Adrenal gland (tissue), 5 donors: ENCODE measurements at regions not wholly inside any gene's neighbourhood (a gene's known extent, or its start where the extent isn't known, plus 50 kb on each side); places are given as distances from the start of the nearest gene placed in this dataset.
"Not testable (repeated sequence)": the region's sequence is repeated elsewhere in the genome, so short reads cannot be mapped to it uniquely, and the experiment has no call there.

Experiments used
- CTCF ChIP-seq, 6 experiments: fragments of 450-650 bp in 4 of 6; fragments of 200-600 bp in 2 of 6; sonication (generic) in 1 of 6; IDR thresholded peaks; 1 replicate in 5 of 6; 2 replicates in 1 of 6; pipeline versions ENCODE4 v1.5.1 to v1.8.0; 2016 to 2021; ENCODE audit warnings: antibody characterized with exemption in 6 of 6, mild to moderate bottlenecking in 2 of 6, moderate library complexity in 1 of 6
- POLR2A ChIP-seq, 2 donors: fragments of 450-650 bp; IDR thresholded peaks; one replicate each; pipeline ENCODE4 v1.6.1; 2017; ENCODE audit warnings: antibody characterized with exemption in 2 of 2, mild to moderate bottlenecking in 2 of 2, moderate library complexity in 1 of 2
- donor health status: DM: no; HTN: no; CAD: no.

- TF ChIP-seq POLR2A, CTCF (IDR thresholded peaks at IDR 0.05): not testable (repeated sequence)
These were observed 120.9 kb upstream of the ZCCHC13 start for GRCh38 chrX:74183047-74183446.
